Vagina (tissue), 2 donors: ENCODE measurements at regions not wholly inside any gene's neighbourhood (a gene's known extent, or its start where the extent isn't known, plus 50 kb on each side); places are given as distances from the start of the nearest gene placed in this dataset.

Experiments used
- POLR2A ChIP-seq, 2 donors: fragments of 450-650 bp; IDR thresholded peaks; one replicate each; pipeline ENCODE4 v1.6.1; 2017; ENCODE audit warnings: antibody characterized with exemption in 2 of 2, mild to moderate bottlenecking in 2 of 2, moderate library complexity in 2 of 2
- POLR2AphosphoS5 ChIP-seq, 2 donors: sonication (generic); formaldehyde crosslinking; IDR thresholded peaks; one replicate each; pipeline ENCODE4 v1.9.0; 2017; ENCODE audit warnings: antibody characterized with exemption in 2 of 2, mild to moderate bottlenecking in 2 of 2, low read depth in 1 of 2; ENCODE audit not compliant: insufficient read depth in 1 of 2

GRCh38 chrX:138026211-138026610, 460.3 kb downstream of the ZIC3 start:
- TF ChIP-seq POLR2AphosphoS5 (IDR thresholded peaks at IDR 0.05; ENCODE audit: insufficient read depth in 1 of 2, low read depth in 1 of 2) (no peak), POLR2A (IDR thresholded peaks at IDR 0.05) (no peak)
